Lower leg skin (tissue), 4 donors: ENCODE measurements at regions not wholly inside any gene's neighbourhood (a gene's known extent, or its start where the extent isn't known, plus 50 kb on each side); places are given as distances from the start of the nearest gene placed in this dataset.

Source experiments
- DNase-seq, 2 donors: peaks; one replicate each; pipeline ENCODE4 v3.0.0-alpha.2; 2019; ENCODE audit warnings: low spot score in 2 of 2
- H3K4me3 ChIP-seq: fragments of 200-600 bp; sonication (generic); 2 replicates; pipeline ENCODE4 v1.5.1; 2017; ENCODE audit warnings: mild to moderate bottlenecking, low read depth; ENCODE audit not compliant: poor library complexity, severe bottlenecking
- POLR2A ChIP-seq, 2 donors: fragments of 450-650 bp; IDR thresholded peaks; one replicate each; pipeline ENCODE4 v1.6.1; 2016 to 2017; ENCODE audit warnings: antibody characterized with exemption in 2 of 2, mild to moderate bottlenecking in 1 of 2, moderate library complexity in 1 of 2
- WGBS, 2 donors: methylation state at CpG; one replicate each; pipeline ENCODE4 v1.1.5; 2018; 5-methylcytosine and 5-hydroxymethylcytosine counted together
- intact Hi-C: fragments of 100-400 bp; cut with DNase I; formaldehyde crosslinking; loops from one replicate; pipeline ENCODE4 v1.15.0; 2023; ENCODE audit warnings: low total_unique reads
- TF ChIP-seq, protein P1 (sequence below), 3 donors: fragments of 450-650 bp; IDR thresholded peaks; one replicate each; pipeline ENCODE4 v1.5.1; 2016; ENCODE audit warnings: antibody characterized with exemption in 3 of 3, mild to moderate bottlenecking in 3 of 3, moderate library complexity in 2 of 3

DNA sequence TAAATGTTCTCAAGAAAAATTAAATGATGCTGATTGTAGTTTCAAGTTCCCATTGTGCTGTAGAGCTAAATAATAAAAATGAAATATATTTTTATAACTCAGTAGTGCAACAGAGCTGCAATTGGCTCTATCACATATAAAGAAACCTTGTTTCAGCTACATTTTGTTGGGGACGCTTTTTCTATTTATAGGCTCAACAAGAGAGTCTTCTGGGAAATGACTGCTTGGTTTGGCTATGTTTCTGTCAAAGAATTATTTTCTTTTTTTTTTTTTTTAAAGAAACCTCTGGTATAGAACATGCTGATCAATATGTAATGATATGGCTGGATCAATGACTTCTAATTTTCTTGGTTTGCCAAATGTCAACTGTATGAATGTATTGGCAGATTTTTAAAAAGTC, 76.5 kb downstream of the OTOL1 start:
- DNase-seq: no peak
- TF ChIP-seq, protein P1, sequence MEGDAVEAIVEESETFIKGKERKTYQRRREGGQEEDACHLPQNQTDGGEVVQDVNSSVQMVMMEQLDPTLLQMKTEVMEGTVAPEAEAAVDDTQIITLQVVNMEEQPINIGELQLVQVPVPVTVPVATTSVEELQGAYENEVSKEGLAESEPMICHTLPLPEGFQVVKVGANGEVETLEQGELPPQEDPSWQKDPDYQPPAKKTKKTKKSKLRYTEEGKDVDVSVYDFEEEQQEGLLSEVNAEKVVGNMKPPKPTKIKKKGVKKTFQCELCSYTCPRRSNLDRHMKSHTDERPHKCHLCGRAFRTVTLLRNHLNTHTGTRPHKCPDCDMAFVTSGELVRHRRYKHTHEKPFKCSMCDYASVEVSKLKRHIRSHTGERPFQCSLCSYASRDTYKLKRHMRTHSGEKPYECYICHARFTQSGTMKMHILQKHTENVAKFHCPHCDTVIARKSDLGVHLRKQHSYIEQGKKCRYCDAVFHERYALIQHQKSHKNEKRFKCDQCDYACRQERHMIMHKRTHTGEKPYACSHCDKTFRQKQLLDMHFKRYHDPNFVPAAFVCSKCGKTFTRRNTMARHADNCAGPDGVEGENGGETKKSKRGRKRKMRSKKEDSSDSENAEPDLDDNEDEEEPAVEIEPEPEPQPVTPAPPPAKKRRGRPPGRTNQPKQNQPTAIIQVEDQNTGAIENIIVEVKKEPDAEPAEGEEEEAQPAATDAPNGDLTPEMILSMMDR (IDR thresholded peaks at IDR 0.05): no peak
- no peak for TF ChIP-seq POLR2A (IDR thresholded peaks at IDR 0.05)
- WGBS, 2 donors: 36 to 50% methylated on average over 1 of the region's 1 CpG
- H3K4me3 ChIP-seq: no peak overlapping the region
- intact Hi-C loops: no loop called here

DNA sequence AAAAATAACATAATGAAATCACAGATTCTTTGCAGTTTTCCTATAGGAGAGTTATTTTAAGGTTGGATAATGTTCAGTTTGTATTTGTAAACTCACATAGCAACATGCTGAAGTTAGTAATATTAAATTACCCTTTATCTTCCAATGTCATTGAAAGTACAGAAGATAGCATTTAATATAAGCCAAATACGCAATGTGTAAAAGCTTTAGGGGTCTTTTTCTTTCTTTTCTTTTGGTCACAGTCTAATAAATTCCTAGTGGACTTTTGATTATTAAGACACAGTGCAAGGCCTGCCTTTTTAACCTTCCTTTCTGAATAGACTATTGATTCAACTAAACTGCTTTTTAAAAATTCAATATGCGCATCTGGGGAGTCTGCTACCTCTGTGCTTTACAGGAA, 79.3 kb downstream of the OTOL1 start:
- intact Hi-C loops: no loop called here
- TF ChIP-seq POLR2A (IDR thresholded peaks at IDR 0.05): no peak
- TF ChIP-seq, protein P1 (IDR thresholded peaks at IDR 0.05): no peak
- WGBS, 2 donors: 93 to 98% methylated on average over 2 of the region's 2 CpGs
- H3K4me3 ChIP-seq: no peak overlapping the region
- DNase-seq: no peak

DNA sequence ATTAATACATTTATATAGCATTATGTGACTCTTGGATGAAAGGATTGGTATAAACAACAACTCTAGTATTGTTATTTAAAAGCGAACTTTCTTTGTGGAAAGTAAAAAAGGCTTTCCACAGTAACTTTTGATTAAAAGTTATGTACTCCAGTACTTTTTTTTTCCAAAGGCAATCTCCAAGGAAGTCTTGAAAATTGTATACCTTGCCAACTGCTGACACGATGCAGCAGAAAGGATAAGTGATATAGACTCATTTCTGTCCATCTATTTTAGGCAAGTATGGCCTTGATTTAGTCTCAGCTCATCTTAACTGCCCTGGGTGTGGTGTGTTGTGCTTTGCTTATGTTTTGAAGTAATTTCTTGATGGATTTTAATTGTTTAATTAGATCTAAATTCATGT, 79.7 kb downstream of the OTOL1 start:
- 53 to 54% methylated on average over 2 of the region's 2 CpGs for WGBS, 2 donors
- intact Hi-C loops: no loop called here

GRCh38 chr3:161576714-161577510, 80.3 kb downstream of the OTOL1 start:
- no peak for DNase-seq
- no peak for TF ChIP-seq POLR2A (IDR thresholded peaks at IDR 0.05)
- TF ChIP-seq, protein P1 (IDR thresholded peaks at IDR 0.05): no peak
- WGBS, 2 donors: 42 to 50% methylated on average over 9 of the region's 9 CpGs
- H3K4me3 ChIP-seq: no peak overlapping the region
- intact Hi-C loops: no loop called here

More for the DNA sequence above, 79.7 kb downstream of the OTOL1 start:
- no peak overlapping the region for H3K4me3 ChIP-seq
- DNase-seq: no peak
- TF ChIP-seq, protein P1 (IDR thresholded peaks at IDR 0.05): no peak
- no peak for TF ChIP-seq POLR2A (IDR thresholded peaks at IDR 0.05)

- no peak overlapping the region for H3K4me3 ChIP-seq
- WGBS, 2 donors: 52 to 80% methylated on average over 1 of the region's 1 CpG
- intact Hi-C loops: no loop called here
- no peak for DNase-seq
- TF ChIP-seq, protein P1 (IDR thresholded peaks at IDR 0.05): no peak
- TF ChIP-seq POLR2A (IDR thresholded peaks at IDR 0.05): no peak
Measured at GRCh38 chr3:161577662-161578061, 81.1 kb downstream of the OTOL1 start.
